Suprapubic skin (tissue), 4 donors: ENCODE measurements at regions not wholly inside any gene's neighbourhood (a gene's known extent, or its start where the extent isn't known, plus 50 kb on each side); places are given as distances from the start of the nearest gene placed in this dataset.

Experiments
- POLR2A ChIP-seq, 2 donors: fragments of 450-650 bp; IDR thresholded peaks; one replicate each; pipeline ENCODE4 v1.6.1; 2017; ENCODE audit warnings: antibody characterized with exemption in 2 of 2, mild to moderate bottlenecking in 2 of 2, moderate library complexity in 2 of 2
- POLR2AphosphoS5 ChIP-seq, 3 donors: sonication (generic); formaldehyde crosslinking; IDR thresholded peaks; one replicate each; pipeline ENCODE4 v1.6.1; 2017; ENCODE audit warnings: antibody characterized with exemption in 3 of 3
- TF ChIP-seq, protein P1 (sequence below), 2 donors: fragments of 200-600 bp in 1 of 2; fragments of 450-650 bp in 1 of 2; sonication (generic) in 1 of 2; IDR thresholded peaks; one replicate each; pipeline ENCODE4 v1.5.1; 2016 to 2019; ENCODE audit warnings: antibody characterized with exemption in 2 of 2, mild to moderate bottlenecking in 1 of 2, moderate library complexity in 1 of 2

DNA sequence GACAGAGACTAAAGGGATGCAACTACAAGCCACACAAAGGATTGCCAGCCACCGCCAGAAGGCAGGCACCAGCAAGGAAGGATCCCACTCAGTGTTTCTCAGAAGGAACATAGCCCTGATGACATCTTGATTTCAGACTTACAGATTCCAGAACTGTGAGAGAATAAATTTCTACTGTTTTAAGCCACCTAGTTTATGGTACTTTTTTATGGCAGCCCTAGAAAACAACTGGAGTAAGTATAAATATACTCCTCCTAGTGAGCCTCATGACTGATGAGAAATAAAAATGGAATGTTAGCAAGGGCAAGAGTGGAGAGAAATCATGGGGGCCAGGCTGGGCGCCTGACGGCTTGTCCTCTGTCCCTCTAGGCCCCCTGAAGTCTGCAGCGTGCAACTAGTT is 307.3 kb downstream of the PIK3R1 start:
- TF ChIP-seq, protein P1, sequence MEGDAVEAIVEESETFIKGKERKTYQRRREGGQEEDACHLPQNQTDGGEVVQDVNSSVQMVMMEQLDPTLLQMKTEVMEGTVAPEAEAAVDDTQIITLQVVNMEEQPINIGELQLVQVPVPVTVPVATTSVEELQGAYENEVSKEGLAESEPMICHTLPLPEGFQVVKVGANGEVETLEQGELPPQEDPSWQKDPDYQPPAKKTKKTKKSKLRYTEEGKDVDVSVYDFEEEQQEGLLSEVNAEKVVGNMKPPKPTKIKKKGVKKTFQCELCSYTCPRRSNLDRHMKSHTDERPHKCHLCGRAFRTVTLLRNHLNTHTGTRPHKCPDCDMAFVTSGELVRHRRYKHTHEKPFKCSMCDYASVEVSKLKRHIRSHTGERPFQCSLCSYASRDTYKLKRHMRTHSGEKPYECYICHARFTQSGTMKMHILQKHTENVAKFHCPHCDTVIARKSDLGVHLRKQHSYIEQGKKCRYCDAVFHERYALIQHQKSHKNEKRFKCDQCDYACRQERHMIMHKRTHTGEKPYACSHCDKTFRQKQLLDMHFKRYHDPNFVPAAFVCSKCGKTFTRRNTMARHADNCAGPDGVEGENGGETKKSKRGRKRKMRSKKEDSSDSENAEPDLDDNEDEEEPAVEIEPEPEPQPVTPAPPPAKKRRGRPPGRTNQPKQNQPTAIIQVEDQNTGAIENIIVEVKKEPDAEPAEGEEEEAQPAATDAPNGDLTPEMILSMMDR (IDR thresholded peaks at IDR 0.05), result no peak
- TF ChIP-seq POLR2A (IDR thresholded peaks at IDR 0.05) (no peak), POLR2AphosphoS5 (IDR thresholded peaks at IDR 0.05) (no peak)
